ENCODE measurements at regions not wholly inside any gene's neighbourhood (a gene's known extent, or its start where the extent isn't known, plus 50 kb on each side); places are given as distances from the start of the nearest gene placed in this dataset.

DNA sequence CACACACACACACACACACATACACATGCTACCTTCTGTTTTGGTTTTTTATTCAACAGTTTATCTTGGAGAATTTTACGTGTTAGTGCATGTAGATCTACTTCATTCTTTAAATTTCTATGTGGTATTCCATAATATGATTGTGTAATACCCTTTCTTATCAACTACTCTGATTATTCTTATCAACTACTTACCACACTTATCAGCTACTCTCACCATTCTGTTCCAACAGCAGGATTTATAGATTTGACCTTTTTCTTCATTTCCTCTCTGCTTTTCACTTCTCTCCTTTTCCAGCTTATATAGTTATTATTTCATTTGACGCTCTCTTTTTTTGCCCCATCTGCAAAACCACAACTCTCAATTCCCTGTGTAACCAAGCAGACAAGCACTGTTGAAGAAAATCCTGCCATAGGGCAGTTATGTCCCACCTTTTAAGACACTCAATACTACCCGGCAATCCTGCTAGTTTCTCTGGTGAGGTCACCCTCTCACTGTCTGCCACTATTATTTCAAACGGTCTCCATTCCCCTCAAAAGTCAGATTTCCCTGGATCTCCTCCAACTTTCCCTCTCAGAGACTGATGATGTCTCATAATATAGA lies 56.9 kb upstream of the SATB1 start:
- no peak for DNase-seq (ENCODE audit: low read depth)

DNA sequence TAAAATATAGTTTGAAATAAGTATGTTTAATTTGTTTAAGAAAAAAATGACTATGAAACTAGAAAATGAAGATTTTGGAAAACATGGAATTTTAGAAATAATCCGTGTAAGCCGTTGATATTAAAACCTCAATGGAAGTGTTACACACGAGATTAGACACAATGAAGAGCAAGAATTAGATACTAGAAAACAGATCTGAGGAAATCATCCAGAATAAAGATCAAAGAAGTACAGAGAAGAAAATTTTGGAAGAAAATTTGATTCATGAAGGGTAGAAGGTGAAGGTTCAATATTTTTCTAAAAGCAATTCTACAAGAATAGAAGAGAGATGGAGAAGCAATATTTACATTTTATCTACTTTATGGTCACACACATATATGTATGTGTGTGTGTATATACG lies 52.5 kb upstream of the SATB1 start:
- no peak for DNase-seq (ENCODE audit: low read depth)
